MM.1S (cell line): ENCODE measurements at regions not wholly inside any gene's neighbourhood (a gene's known extent, or its start where the extent isn't known, plus 50 kb on each side); places are given as distances from the start of the nearest gene placed in this dataset.

Experiments
- DNase-seq: peaks from one replicate; pipeline ENCODE4 v3.0.0-alpha.2; 2015
- H2AFZ ChIP-seq: fragments of 300-600 bp; sonication (generic); 2 replicates; pipeline ENCODE4 v1.6.0; 2016; ENCODE audit warnings: antibody characterized with exemption, low read length
- H3F3A ChIP-seq: fragments of 300-600 bp; sonication (generic); 2 replicates; pipeline ENCODE4 v1.6.1; 2016; ENCODE audit warnings: mild to moderate bottlenecking, antibody characterized with exemption, low read length, moderate library complexity, mixed read lengths; ENCODE audit not compliant: insufficient read depth
- H3K27ac ChIP-seq: fragments of 300-600 bp; sonication (generic); 2 replicates; pipeline ENCODE4 v1.5.1; 2016; ENCODE audit warnings: mild to moderate bottlenecking, low read length
- H3K27me3 ChIP-seq: fragments of 300-600 bp; sonication (generic); replicated peaks from 2 replicates; pipeline ENCODE4 v1.6.0; 2016; ENCODE audit warnings: low read length; ENCODE audit not compliant: insufficient read depth
- H3K36me3 ChIP-seq: fragments of 300-600 bp; sonication (generic); replicated peaks from 2 replicates; pipeline ENCODE4 v1.6.1; 2016; ENCODE audit warnings: mild to moderate bottlenecking, low read length, mixed read lengths; ENCODE audit not compliant: insufficient read depth
- H3K4me1 ChIP-seq: fragments of 300-600 bp; sonication (generic); 2 replicates; pipeline ENCODE4 v1.6.1; 2016; ENCODE audit warnings: low read length, mixed read lengths
- H3K4me2 ChIP-seq: fragments of 300-600 bp; sonication (generic); 2 replicates; pipeline ENCODE4 v1.6.0; 2016; ENCODE audit warnings: low read depth, low read length
- H3K4me3 ChIP-seq: fragments of 300-600 bp; sonication (generic); 2 replicates; pipeline ENCODE4 v1.5.1; 2016; ENCODE audit warnings: low read length, mixed read lengths
- H3K79me2 ChIP-seq: fragments of 300-600 bp; sonication (generic); 2 replicates; pipeline ENCODE4 v1.6.1; 2016; ENCODE audit warnings: mixed run types, low read length, mixed read lengths
- H3K9ac ChIP-seq: fragments of 300-600 bp; sonication (generic); 2 replicates; pipeline ENCODE4 v1.6.1; 2016; ENCODE audit warnings: low read length, mixed read lengths
- H3K9me2 ChIP-seq: fragments of 300-600 bp; sonication (generic); replicated peaks from 2 replicates; pipeline ENCODE4 v1.6.1; 2016; ENCODE audit warnings: mild to moderate bottlenecking, low read length, mixed read lengths; ENCODE audit not compliant: insufficient read depth
- H3K9me3 ChIP-seq: fragments of 300-600 bp; sonication (generic); replicated peaks from 2 replicates; pipeline ENCODE4 v1.6.1; 2016; ENCODE audit warnings: mild to moderate bottlenecking, low read length, mixed read lengths; ENCODE audit not compliant: insufficient read depth
- H4K20me1 ChIP-seq: fragments of 300-600 bp; sonication (generic); 2 replicates; pipeline ENCODE4 v1.6.1; 2016; ENCODE audit warnings: mild to moderate bottlenecking, low read length, moderate library complexity, mixed read lengths; ENCODE audit not compliant: insufficient read depth
- EZH2 ChIP-seq: fragments of 300-600 bp; sonication (generic); optimal IDR thresholded peaks from 2 replicates; pipeline ENCODE3; 2017; ENCODE audit warnings: low read depth, mild to moderate bottlenecking, antibody characterized with exemption, low read length, mixed read lengths
- EZH2phosphoT487 ChIP-seq: fragments of 300-600 bp; sonication (generic); IDR thresholded peaks from 2 replicates; pipeline ENCODE4 v1.6.1; 2018; ENCODE audit warnings: antibody characterized with exemption, low read length
- TF ChIP-seq, protein P1 (sequence below): fragments of 300-600 bp; sonication (generic); IDR thresholded peaks from 2 replicates; pipeline ENCODE4 v1.5.1; 2016; ENCODE audit warnings: antibody characterized with exemption, low read length, mixed read lengths

DNA sequence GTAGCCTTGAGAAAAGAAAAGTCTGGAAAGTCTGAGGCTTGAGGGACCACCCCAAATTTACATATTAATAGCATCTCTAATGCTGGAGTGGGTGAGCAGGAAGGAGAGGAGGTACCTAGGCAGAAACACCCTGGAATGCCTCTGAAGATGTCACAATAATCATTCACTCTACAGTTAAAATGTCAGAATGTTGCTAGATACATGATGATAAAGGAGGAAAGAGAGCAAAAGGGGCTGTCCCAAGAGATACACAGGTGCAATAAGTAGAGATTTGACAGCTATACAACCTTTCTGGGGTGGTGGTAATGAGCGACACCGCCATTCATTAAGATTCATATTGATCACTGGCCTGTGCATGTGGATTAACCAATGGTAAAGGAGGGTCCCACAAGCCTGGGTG lies 540.5 kb upstream of the FBXO33 start:
- no peak for DNase-seq
- H3K4me3 ChIP-seq: no peak overlapping the region
- no peaks in the 10 kb centered on the region for H3K36me3 ChIP-seq
- no peaks in the 10 kb centered on the region for H3F3A ChIP-seq
- H3K4me1 ChIP-seq: no peaks in the 10 kb centered on the region
- H3K9me3 ChIP-seq: no peaks in the 10 kb centered on the region
- no peak overlapping the region for H3K27ac ChIP-seq
- H4K20me1 ChIP-seq: no peaks in the 10 kb centered on the region
- TF ChIP-seq EZH2: no peak
- H3K27me3 ChIP-seq: no peaks in the 10 kb centered on the region
- H3K4me2 ChIP-seq: no peak overlapping the region
- no peak overlapping the region for H2AFZ ChIP-seq
- no peak overlapping the region for H3K9ac ChIP-seq
- no peaks in the 10 kb centered on the region for H3K79me2 ChIP-seq
- no peaks in the 10 kb centered on the region for H3K9me2 ChIP-seq

DNA sequence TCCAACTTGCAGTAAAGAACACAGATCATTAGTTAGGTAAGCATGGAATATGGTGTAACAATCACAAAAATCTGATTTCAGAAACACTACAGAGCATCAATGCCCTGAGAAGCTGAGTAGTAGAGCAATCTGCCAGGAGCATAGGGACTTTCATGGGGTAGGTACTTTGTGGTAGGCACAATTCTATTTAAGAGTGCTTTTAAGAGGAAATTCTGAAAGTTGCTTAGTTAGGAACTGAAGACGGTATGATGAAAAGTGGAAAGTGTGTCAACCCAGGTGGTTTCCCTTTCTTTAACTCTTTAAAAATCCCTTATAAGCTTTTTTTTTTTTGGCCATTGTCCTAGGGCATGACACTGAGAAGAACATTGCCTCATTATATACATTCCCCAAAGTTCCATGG lies 535.7 kb upstream of the FBXO33 start:
- DNase-seq: no peak
- Histone ChIP-seq H3F3A (no peaks in the 10 kb centered on the region), H3K79me2 (no peaks in the 10 kb centered on the region), H3K4me2 (no peak overlapping the region), H4K20me1 (no peaks in the 10 kb centered on the region), H3K9me2 (no peaks in the 10 kb centered on the region), H3K27ac (no peak overlapping the region), H2AFZ (no peak overlapping the region), H3K4me3 (no peak overlapping the region), H3K9ac (no peak overlapping the region), H3K27me3 (no peaks in the 10 kb centered on the region), H3K4me1 (no peaks in the 10 kb centered on the region), H3K36me3 (no peaks in the 10 kb centered on the region), H3K9me3 (no peaks in the 10 kb centered on the region)
- no peak for TF ChIP-seq EZH2
- TF ChIP-seq, protein P1, sequence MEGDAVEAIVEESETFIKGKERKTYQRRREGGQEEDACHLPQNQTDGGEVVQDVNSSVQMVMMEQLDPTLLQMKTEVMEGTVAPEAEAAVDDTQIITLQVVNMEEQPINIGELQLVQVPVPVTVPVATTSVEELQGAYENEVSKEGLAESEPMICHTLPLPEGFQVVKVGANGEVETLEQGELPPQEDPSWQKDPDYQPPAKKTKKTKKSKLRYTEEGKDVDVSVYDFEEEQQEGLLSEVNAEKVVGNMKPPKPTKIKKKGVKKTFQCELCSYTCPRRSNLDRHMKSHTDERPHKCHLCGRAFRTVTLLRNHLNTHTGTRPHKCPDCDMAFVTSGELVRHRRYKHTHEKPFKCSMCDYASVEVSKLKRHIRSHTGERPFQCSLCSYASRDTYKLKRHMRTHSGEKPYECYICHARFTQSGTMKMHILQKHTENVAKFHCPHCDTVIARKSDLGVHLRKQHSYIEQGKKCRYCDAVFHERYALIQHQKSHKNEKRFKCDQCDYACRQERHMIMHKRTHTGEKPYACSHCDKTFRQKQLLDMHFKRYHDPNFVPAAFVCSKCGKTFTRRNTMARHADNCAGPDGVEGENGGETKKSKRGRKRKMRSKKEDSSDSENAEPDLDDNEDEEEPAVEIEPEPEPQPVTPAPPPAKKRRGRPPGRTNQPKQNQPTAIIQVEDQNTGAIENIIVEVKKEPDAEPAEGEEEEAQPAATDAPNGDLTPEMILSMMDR: no peak
- no peak for TF ChIP-seq EZH2phosphoT487

DNA sequence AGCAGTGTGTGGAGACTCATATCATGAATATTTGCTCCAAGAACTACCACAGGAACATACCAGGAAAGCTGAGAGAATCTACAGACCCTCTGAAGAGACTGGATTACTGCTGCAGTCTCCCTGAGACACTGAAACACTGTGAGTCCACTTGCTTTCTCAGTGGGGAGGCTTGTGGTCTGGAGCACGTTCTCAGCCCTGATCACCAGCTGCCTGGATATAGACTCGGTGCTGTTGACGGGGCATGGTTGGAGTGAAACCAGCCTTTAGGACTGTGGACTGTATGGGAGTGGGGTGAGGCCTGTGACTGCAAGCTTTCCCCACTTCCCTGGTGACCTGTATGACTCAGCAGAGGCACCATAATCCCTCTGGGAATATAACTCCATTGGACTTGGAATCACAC lies 525.8 kb upstream of the FBXO33 start:
- no peak overlapping the region for H3K27ac ChIP-seq

DNA sequence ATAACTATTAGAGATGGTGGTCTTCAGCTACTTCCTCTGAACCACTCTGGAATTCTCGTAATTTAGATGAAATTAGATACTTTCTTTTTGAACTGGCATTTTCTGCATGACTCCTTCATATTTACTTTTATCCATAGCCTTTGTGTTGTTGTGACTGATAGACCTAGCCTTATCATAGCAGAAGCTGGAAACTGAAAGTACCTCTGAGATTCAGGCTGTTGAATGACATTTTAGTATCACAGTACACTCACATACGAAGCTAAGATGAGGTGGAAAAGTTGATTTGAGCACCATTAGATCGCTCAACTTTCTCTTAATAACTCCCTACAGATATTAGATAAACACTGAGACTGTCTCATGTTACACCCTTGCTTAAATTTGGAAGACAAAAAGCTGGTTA lies 525.1 kb upstream of the FBXO33 start:
- peak; percentile 26 for DNase-seq
- Histone ChIP-seq H3F3A (no peaks in the 10 kb centered on the region), H3K4me3 (no peak overlapping the region), H3K4me2 (no peak overlapping the region), H3K79me2 (no peaks in the 10 kb centered on the region), H3K9ac (no peak overlapping the region), H3K9me2 (no peaks in the 10 kb centered on the region), H3K27me3 (no peaks in the 10 kb centered on the region), H3K4me1 (no peaks in the 10 kb centered on the region), H3K36me3 (no peaks in the 10 kb centered on the region), H3K9me3 (no peaks in the 10 kb centered on the region), H2AFZ (no peak overlapping the region), H3K27ac (no peak overlapping the region), H4K20me1 (no peaks in the 10 kb centered on the region)
- TF ChIP-seq, protein P1: no peak
- TF ChIP-seq EZH2: no peak
- TF ChIP-seq EZH2phosphoT487: no peak

More for the DNA sequence above, 525.8 kb upstream of the FBXO33 start:
- Histone ChIP-seq H3K9me3 (no peaks in the 10 kb centered on the region), H3K4me2 (no peak overlapping the region), H2AFZ (no peak overlapping the region), H3K9me2 (no peaks in the 10 kb centered on the region), H3K4me1 (no peaks in the 10 kb centered on the region), H3K36me3 (no peaks in the 10 kb centered on the region), H3K27me3 (no peaks in the 10 kb centered on the region), H3K4me3 (no peak overlapping the region), H3F3A (no peaks in the 10 kb centered on the region), H3K9ac (no peak overlapping the region), H3K79me2 (no peaks in the 10 kb centered on the region), H4K20me1 (no peaks in the 10 kb centered on the region)
- DNase-seq: no peak
- TF ChIP-seq EZH2 (no peak), EZH2phosphoT487 (no peak)
- TF ChIP-seq, protein P1: no peak
